A549 (cell line): ENCODE measurements at regions not wholly inside any gene's neighbourhood (a gene's known extent, or its start where the extent isn't known, plus 50 kb on each side); places are given as distances from the start of the nearest gene placed in this dataset.

Source experiments
- POLR2A ChIP-seq: IDR thresholded peaks from 2 replicates; pipeline ENCODE4 v1.6.1; 2012; ENCODE audit warnings: mild to moderate bottlenecking, low read length
- TF ChIP-seq, protein P1 (sequence below): IDR thresholded peaks from 2 replicates; pipeline ENCODE4 v1.6.1; 2012
- TF ChIP-seq, protein P2 (sequence below): fragments of >200 bp; sonication (Bioruptor Twin); formaldehyde crosslinking; IDR thresholded peaks from 3 replicates; pipeline ENCODE4 v1.5.1; 2016

- TF ChIP-seq, protein P1, sequence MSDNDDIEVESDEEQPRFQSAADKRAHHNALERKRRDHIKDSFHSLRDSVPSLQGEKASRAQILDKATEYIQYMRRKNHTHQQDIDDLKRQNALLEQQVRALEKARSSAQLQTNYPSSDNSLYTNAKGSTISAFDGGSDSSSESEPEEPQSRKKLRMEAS: no peak
- TF ChIP-seq, protein P2, sequence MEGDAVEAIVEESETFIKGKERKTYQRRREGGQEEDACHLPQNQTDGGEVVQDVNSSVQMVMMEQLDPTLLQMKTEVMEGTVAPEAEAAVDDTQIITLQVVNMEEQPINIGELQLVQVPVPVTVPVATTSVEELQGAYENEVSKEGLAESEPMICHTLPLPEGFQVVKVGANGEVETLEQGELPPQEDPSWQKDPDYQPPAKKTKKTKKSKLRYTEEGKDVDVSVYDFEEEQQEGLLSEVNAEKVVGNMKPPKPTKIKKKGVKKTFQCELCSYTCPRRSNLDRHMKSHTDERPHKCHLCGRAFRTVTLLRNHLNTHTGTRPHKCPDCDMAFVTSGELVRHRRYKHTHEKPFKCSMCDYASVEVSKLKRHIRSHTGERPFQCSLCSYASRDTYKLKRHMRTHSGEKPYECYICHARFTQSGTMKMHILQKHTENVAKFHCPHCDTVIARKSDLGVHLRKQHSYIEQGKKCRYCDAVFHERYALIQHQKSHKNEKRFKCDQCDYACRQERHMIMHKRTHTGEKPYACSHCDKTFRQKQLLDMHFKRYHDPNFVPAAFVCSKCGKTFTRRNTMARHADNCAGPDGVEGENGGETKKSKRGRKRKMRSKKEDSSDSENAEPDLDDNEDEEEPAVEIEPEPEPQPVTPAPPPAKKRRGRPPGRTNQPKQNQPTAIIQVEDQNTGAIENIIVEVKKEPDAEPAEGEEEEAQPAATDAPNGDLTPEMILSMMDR: no peak
- TF ChIP-seq POLR2A: no peak
These were observed 90.9 kb upstream of the HDDC2 start for GRCh38 chr6:125392682-125393081.
